ENCODE measurements at regions not wholly inside any gene's neighbourhood (a gene's known extent, or its start where the extent isn't known, plus 50 kb on each side); places are given as distances from the start of the nearest gene placed in this dataset.

DNA sequence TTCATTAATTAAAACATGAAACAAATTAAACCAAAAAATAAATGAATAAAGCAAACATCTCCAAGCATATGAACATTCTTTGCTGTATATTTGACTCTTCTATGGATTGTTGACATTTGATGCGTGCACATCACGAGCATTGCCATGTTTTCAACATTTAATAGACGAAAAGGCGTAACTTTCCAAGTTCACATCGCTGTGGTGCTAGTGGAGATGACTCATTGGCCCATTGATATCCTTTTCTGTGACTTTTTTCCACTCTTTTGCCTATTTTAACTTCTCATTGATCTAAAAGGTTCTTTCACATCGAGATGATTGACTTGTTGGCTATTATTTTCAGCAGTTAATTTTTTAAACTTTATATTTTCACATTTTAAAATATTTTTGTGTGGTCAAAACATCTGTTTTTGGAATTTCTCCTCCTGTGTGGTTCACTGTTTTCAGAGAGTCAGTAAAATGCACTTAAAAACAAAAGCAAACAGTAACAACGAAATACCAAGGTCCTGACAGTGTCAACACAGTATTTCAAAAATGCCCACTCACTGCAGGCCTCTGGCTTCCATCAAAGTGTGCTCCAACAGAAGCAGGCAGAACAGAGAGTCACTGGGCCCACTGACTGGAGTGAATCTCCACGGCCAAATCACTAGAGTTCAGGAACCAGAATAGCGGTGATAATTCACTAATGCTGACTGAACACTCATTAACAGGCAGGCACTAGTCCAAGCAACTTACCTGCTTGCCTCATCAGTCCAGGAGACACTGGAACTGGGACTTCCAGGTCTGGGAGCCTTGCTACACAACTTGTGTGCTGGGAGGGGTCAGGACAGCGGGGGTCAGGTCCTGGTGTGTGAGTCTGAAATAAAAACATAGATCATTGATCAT, 372.2 kb upstream of the SMIM21 start (continued):
- TF ChIP-seq, protein P1, sequence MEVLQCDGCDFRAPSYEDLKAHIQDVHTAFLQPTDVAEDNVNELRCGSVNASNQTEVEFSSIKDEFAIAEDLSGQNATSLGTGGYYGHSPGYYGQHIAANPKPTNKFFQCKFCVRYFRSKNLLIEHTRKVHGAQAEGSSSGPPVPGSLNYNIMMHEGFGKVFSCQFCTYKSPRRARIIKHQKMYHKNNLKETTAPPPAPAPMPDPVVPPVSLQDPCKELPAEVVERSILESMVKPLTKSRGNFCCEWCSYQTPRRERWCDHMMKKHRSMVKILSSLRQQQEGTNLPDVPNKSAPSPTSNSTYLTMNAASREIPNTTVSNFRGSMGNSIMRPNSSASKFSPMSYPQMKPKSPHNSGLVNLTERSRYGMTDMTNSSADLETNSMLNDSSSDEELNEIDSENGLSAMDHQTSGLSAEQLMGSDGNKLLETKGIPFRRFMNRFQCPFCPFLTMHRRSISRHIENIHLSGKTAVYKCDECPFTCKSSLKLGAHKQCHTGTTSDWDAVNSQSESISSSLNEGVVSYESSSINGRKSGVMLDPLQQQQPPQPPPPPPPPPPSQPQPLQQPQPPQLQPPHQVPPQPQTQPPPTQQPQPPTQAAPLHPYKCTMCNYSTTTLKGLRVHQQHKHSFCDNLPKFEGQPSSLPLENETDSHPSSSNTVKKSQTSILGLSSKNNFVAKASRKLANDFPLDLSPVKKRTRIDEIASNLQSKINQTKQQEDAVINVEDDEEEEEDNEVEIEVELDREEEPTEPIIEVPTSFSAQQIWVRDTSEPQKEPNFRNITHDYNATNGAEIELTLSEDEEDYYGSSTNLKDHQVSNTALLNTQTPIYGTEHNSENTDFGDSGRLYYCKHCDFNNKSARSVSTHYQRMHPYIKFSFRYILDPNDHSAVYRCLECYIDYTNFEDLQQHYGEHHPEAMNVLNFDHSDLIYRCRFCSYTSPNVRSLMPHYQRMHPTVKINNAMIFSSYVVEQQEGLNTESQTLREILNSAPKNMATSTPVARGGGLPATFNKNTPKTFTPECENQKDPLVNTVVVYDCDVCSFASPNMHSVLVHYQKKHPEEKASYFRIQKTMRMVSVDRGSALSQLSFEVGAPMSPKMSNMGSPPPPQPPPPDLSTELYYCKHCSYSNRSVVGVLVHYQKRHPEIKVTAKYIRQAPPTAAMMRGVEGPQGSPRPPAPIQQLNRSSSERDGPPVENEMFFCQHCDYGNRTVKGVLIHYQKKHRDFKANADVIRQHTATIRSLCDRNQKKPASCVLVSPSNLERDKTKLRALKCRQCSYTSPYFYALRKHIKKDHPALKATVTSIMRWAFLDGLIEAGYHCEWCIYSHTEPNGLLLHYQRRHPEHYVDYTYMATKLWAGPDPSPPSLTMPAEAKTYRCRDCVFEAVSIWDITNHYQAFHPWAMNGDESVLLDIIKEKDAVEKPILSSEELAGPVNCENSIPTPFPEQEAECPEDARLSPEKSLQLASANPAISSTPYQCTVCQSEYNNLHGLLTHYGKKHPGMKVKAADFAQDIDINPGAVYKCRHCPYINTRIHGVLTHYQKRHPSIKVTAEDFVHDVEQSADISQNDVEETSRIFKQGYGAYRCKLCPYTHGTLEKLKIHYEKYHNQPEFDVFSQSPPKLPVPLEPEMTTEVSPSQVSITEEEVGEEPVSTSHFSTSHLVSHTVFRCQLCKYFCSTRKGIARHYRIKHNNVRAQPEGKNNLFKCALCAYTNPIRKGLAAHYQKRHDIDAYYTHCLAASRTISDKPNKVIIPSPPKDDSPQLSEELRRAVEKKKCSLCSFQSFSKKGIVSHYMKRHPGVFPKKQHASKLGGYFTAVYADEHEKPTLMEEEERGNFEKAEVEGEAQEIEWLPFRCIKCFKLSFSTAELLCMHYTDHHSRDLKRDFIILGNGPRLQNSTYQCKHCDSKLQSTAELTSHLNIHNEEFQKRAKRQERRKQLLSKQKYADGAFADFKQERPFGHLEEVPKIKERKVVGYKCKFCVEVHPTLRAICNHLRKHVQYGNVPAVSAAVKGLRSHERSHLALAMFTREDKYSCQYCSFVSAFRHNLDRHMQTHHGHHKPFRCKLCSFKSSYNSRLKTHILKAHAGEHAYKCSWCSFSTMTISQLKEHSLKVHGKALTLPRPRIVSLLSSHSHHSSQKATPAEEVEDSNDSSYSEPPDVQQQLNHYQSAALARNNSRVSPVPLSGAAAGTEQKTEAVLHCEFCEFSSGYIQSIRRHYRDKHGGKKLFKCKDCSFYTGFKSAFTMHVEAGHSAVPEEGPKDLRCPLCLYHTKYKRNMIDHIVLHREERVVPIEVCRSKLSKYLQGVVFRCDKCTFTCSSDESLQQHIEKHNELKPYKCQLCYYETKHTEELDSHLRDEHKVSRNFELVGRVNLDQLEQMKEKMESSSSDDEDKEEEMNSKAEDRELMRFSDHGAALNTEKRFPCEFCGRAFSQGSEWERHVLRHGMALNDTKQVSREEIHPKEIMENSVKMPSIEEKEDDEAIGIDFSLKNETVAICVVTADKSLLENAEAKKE (CRISPR knock-in tag; IDR thresholded peaks at IDR 0.05): no peak
- no peak for TF ChIP-seq CREB1 (CRISPR knock-in tag; IDR thresholded peaks at IDR 0.05; ENCODE audit: low read depth)

DNA sequence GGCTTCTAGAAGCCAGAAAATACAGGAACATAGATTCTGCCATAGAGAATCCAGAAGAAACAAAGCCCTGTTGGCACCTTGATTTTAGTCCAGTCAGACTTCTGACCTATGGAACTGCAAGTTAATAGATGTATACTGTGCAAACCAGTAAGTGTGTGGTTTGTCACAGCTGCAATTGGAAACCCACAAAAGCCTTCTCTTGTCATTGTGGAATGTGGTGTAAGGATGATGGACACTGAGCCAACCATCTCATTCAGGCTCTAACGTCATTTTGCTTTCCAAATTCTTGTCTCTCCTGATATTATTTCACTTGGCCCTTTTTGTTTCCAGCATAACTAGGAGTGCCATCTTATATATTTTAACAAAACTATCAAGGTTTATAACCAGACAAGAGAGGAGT, 369.5 kb upstream of the SMIM21 start:
- DNase-seq (ENCODE audit: low spot score) (no peak), ATAC-seq (no peak)
- Histone ChIP-seq H3K4me2 (no peak overlapping the region), H3K4me1 (ENCODE audit: insufficient read depth) (no peaks in the 10 kb centered on the region), H3F3A (replicated peaks; ENCODE audit: low read depth) (no peaks in the 10 kb centered on the region), H3K4me3 (no peak overlapping the region), H3K79me2 (replicated peaks; ENCODE audit: insufficient read depth) (no peaks in the 10 kb centered on the region), H4K20me1 (replicated peaks; ENCODE audit: insufficient read depth) (no peaks in the 10 kb centered on the region), H3K9me2 (ENCODE audit: insufficient read depth) (no peaks in the 10 kb centered on the region), H3K36me3 (ENCODE audit: insufficient read depth) (no peaks in the 10 kb centered on the region), H2AFZ (no peak overlapping the region), H3K27me3 (ENCODE audit: insufficient read depth) (no peaks in the 10 kb centered on the region), H3K27ac (ENCODE audit: low read depth) (no peak overlapping the region)
- Mint-ChIP-seq H3K27me3 (ENCODE audit: insufficient read depth, low read depth, poor library complexity) (no peaks in the 10 kb centered on the region), H3K4me3 (no peak overlapping the region), H3K4me1 (peaks cover 3% of the 10 kb centered on the region; the same call in 2 of the 3 replicates), H3K9me3 (peaks cover 14% of the 10 kb centered on the region; the same call in 2 of the 3 replicates), H3K27ac (no peak overlapping the region), H3K36me3 (ENCODE audit: low read depth) (no peaks in the 10 kb centered on the region; the same call in 1 of the 3 replicates)
- no peak for TF ChIP-seq JUNB (IDR thresholded peaks at IDR 0.05; ENCODE audit: unreplicated experiment)
- no peak for TF ChIP-seq POLR2AphosphoS5 (IDR thresholded peaks at IDR 0.05; ENCODE audit: low read depth)
- no peak for TF ChIP-seq ZNF114 (CRISPR knock-in tag; IDR thresholded peaks at IDR 0.05)
- TF ChIP-seq EZH2 (IDR thresholded peaks at IDR 0.05; ENCODE audit: low read depth, unreplicated experiment): no peak
- TF ChIP-seq, protein P1 (CRISPR knock-in tag; IDR thresholded peaks at IDR 0.05): no peak
- TF ChIP-seq NANOG (IDR thresholded peaks at IDR 0.05; ENCODE audit: borderline replicate concordance): no peak
- no peak for TF ChIP-seq STAT1 (IDR thresholded peaks at IDR 0.05; ENCODE audit: unreplicated experiment)

All from GM23338 (cell line).